Peyer's patch (tissue), 4 donors: ENCODE measurements at regions not wholly inside any gene's neighbourhood (a gene's known extent, or its start where the extent isn't known, plus 50 kb on each side); places are given as distances from the start of the nearest gene placed in this dataset.
A peak's percentile ranks its signal among the peaks of the same experiment; 100 is the strongest.

Experiments used
- DNase-seq, 3 donors: peaks; one replicate each; pipeline ENCODE4 v3.0.0-alpha.2; 2017 to 2019
- H3K27ac ChIP-seq, 4 donors: fragments of 200-600 bp; sonication (generic); one replicate each; pipeline ENCODE4 v1.5.1; 2016 to 2019
- H3K27me3 ChIP-seq, 2 donors: fragments of 200-600 bp; sonication (generic); one replicate each; pipeline ENCODE4 v1.5.1; 2019
- H3K36me3 ChIP-seq, 3 donors: fragments of 200-600 bp; sonication (generic); one replicate each; pipeline ENCODE4 v1.5.1; 2016 to 2019
- H3K4me1 ChIP-seq, 4 donors: fragments of 200-600 bp; sonication (generic); one replicate each; pipeline ENCODE4 v1.5.1; 2016 to 2019
- H3K4me3 ChIP-seq, 4 donors: fragments of 200-600 bp; sonication (generic); 1 replicate in 3 of 4; 2 replicates in 1 of 4; pipeline ENCODE4 v1.5.1; 2016 to 2019; ENCODE audit warnings: mild to moderate bottlenecking in 1 of 4
- H3K9me3 ChIP-seq, 4 donors: fragments of 200-600 bp; sonication (generic); one replicate each; pipeline ENCODE4 v1.5.1; 2016 to 2019; ENCODE audit warnings: mild to moderate bottlenecking in 1 of 4
- CTCF ChIP-seq, 6 experiments: fragments of 450-650 bp in 4 of 6; fragments of 200-600 bp in 2 of 6; sonication (generic) in 1 of 6; IDR thresholded peaks; one replicate each; pipeline ENCODE4 v1.5.1; 2017 to 2019; ENCODE audit warnings: antibody characterized with exemption in 6 of 6, mild to moderate bottlenecking in 3 of 6, moderate library complexity in 1 of 6
- POLR2A ChIP-seq, 2 donors: fragments of 450-650 bp; IDR thresholded peaks; one replicate each; pipeline ENCODE4 v1.5.1; 2017; ENCODE audit warnings: antibody characterized with exemption in 2 of 2, mild to moderate bottlenecking in 2 of 2, moderate library complexity in 2 of 2

GRCh38 chr1:10903821-10904220 lies 107.4 kb upstream of the CASZ1 start:
- Histone ChIP-seq H3K27ac (no peak overlapping the region), H3K9me3 (no peaks in the 10 kb centered on the region), H3K4me3 (no peak overlapping the region), H3K27me3 (no peaks in the 10 kb centered on the region), H3K4me1 (peaks cover 0 to 11% (median 0%) of the 10 kb centered on the region in 4 donors), H3K36me3 (no peaks in the 10 kb centered on the region)
- no peak for DNase-seq
- TF ChIP-seq POLR2A (IDR thresholded peaks at IDR 0.05) (no peak), CTCF (IDR thresholded peaks at IDR 0.05) (no peak)

GRCh38 chr1:10904396-10905358 lies 107.8 kb upstream of the TARDBP start:
- DNase-seq = no peak
- H3K27ac ChIP-seq = no peak overlapping the region
- H3K9me3 ChIP-seq = no peaks in the 10 kb centered on the region
- H3K27me3 ChIP-seq = no peaks in the 10 kb centered on the region
- H3K4me1 ChIP-seq = peaks cover 0 to 11% (median 0%) of the 10 kb centered on the region in 4 donors
- TF ChIP-seq CTCF (IDR thresholded peaks at IDR 0.05) (no peak), POLR2A (IDR thresholded peaks at IDR 0.05) (no peak)
- no peak overlapping the region for H3K4me3 ChIP-seq
- H3K36me3 ChIP-seq = no peaks in the 10 kb centered on the region

GRCh38 chr1:10905841-10906655 lies 106.4 kb upstream of the TARDBP start:
- Histone ChIP-seq H3K4me1 (peaks cover 0 to 9% (median 0%) of the 10 kb centered on the region in 4 donors), H3K27me3 (no peaks in the 10 kb centered on the region), H3K27ac (no peak overlapping the region), H3K4me3 (no peak overlapping the region), H3K9me3 (no peaks in the 10 kb centered on the region), H3K36me3 (no peaks in the 10 kb centered on the region)
- no peak for DNase-seq
- TF ChIP-seq POLR2A (IDR thresholded peaks at IDR 0.05) = no peak
- no peak for TF ChIP-seq CTCF (IDR thresholded peaks at IDR 0.05)

- Histone ChIP-seq H3K4me3 (no peak overlapping the region), H3K27me3 (no peaks in the 10 kb centered on the region), H3K36me3 (no peaks in the 10 kb centered on the region), H3K9me3 (no peaks in the 10 kb centered on the region), H3K4me1 (peaks cover 0 to 5% (median 0%) of the 10 kb centered on the region in 4 donors), H3K27ac (no peak overlapping the region)
- no peak for TF ChIP-seq CTCF (IDR thresholded peaks at IDR 0.05)
- TF ChIP-seq POLR2A (IDR thresholded peaks at IDR 0.05) = no peak
- peak in 1 of 3 donors; percentile 6 for DNase-seq
Measured at GRCh38 chr1:10906866-10907519, 105.5 kb upstream of the TARDBP start.

GRCh38 chr1:10908266-10908665 lies 104.2 kb upstream of the TARDBP start:
- H3K4me3 ChIP-seq = no peak overlapping the region
- TF ChIP-seq CTCF (IDR thresholded peaks at IDR 0.05) = no peak
- TF ChIP-seq POLR2A (IDR thresholded peaks at IDR 0.05) = no peak
- H3K36me3 ChIP-seq = no peaks in the 10 kb centered on the region
- H3K9me3 ChIP-seq = no peaks in the 10 kb centered on the region
- no peaks in the 10 kb centered on the region for H3K27me3 ChIP-seq
- DNase-seq = no peak
- H3K27ac ChIP-seq = no peak overlapping the region
- H3K4me1 ChIP-seq = peaks cover 0 to 5% (median 0%) of the 10 kb centered on the region in 4 donors
